ENCODE measurements at regions not wholly inside any gene's neighbourhood (a gene's known extent, or its start where the extent isn't known, plus 50 kb on each side); places are given as distances from the start of the nearest gene placed in this dataset.

DNA sequence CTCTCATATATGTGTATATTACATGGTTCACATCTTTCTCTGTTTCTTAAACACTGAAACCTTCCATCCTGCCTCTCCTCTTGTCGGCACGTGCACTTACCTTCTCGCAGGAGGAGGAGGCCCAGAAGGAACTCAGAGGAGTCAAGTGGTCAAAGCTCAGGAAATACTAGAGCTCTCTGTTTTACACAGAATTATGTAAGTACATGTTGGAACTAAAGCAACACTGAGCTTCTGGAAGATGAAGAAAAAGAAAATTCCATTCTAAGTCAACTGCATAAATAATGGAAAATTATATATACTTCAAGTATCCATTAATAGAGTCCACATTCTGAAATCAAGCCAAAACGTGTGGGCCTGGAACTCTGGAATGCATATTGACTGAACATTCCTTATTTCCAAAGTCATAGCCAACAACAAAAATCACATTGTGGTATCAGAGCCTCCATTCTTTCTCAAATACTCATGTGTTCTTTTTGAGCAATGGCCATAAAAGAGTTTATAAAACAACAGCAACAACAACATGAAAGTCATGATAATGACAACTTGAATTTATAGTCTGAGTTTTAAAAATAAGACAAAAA is 121.5 kb upstream of the RAI14 start:
- H3K4me3 ChIP-seq: no peak overlapping the region
- TF ChIP-seq, protein P1, sequence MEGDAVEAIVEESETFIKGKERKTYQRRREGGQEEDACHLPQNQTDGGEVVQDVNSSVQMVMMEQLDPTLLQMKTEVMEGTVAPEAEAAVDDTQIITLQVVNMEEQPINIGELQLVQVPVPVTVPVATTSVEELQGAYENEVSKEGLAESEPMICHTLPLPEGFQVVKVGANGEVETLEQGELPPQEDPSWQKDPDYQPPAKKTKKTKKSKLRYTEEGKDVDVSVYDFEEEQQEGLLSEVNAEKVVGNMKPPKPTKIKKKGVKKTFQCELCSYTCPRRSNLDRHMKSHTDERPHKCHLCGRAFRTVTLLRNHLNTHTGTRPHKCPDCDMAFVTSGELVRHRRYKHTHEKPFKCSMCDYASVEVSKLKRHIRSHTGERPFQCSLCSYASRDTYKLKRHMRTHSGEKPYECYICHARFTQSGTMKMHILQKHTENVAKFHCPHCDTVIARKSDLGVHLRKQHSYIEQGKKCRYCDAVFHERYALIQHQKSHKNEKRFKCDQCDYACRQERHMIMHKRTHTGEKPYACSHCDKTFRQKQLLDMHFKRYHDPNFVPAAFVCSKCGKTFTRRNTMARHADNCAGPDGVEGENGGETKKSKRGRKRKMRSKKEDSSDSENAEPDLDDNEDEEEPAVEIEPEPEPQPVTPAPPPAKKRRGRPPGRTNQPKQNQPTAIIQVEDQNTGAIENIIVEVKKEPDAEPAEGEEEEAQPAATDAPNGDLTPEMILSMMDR (IDR thresholded peaks at IDR 0.05): no peak
- TF ChIP-seq POLR2AphosphoS5 (IDR thresholded peaks at IDR 0.05): no peak
- TF ChIP-seq EP300 (IDR thresholded peaks at IDR 0.05): no peak
- no peak for TF ChIP-seq POLR2A (IDR thresholded peaks at IDR 0.05)
- no peak for DNase-seq (ENCODE audit: low spot score in 2 of 2)
- H3K27me3 ChIP-seq: no peaks in the 10 kb centered on the region
- H3K4me1 ChIP-seq: no peaks in the 10 kb centered on the region
- H3K36me3 ChIP-seq: no peaks in the 10 kb centered on the region
- no peak overlapping the region for H3K27ac ChIP-seq
- WGBS: 72% methylated on average over 4 of the region's 4 CpGs
- H3K9me3 ChIP-seq: no peaks in the 10 kb centered on the region

DNA sequence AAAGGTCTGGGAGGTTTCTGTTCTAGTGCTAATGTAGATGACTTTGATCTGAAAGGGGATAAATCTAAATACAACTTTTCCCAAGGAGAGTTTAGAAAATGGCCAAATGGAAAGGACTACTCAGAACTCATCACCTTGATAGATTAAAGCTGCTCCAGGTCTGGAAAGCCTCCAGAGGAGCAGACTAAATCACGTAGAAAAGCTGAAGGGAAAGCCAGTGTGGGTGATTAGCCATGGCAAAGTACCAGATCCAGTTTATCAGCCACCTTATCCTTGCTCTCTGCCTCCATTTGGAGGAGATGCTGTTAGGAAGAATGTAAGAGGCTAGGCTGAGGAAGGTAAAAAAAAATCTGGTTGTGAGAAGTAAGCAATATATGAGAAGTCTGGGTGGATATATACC is 120.7 kb upstream of the RAI14 start:
- Histone ChIP-seq H3K27ac (no peak overlapping the region), H3K27me3 (no peaks in the 10 kb centered on the region), H3K4me3 (no peak overlapping the region), H3K36me3 (no peaks in the 10 kb centered on the region), H3K4me1 (no peaks in the 10 kb centered on the region), H3K9me3 (no peaks in the 10 kb centered on the region)
- DNase-seq (ENCODE audit: low spot score in 2 of 2): no peak
- 50% methylated on average over 1 of the region's 1 CpG for WGBS
- no peak for TF ChIP-seq EP300 (IDR thresholded peaks at IDR 0.05)
- TF ChIP-seq POLR2AphosphoS5 (IDR thresholded peaks at IDR 0.05): no peak
- TF ChIP-seq, protein P1 (IDR thresholded peaks at IDR 0.05): no peak
- TF ChIP-seq POLR2A (IDR thresholded peaks at IDR 0.05): no peak

DNA sequence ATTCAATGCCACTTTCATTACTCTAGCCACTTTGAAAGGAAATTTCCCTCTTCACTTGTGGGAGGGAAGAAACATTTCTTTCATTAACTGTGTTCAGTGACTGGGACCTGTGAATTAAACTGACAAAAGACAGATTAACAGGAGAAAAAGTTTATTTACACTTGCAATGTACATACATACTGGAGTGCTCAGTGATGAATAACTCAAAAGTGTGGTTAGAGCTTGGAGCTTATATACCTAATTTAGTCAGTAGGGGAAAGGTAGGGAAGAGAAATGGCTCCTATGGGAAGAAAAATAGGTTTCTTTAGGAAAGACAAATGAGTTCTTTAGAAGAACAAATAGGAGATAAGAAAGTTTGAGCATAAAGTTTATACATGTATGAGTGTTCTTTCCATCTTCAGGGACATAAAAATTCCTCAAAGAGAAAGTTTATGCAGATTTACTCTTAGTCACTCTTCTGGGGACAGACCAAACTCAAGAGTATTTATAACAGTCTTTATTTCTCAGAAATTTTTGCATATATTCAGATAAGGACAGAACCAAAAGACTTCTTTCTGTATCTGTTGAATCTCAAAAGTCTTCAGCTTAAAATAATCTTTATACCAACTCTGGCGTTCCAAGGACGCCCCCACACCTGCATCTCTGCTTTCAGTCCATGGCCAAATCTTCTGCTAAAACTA is 120.0 kb upstream of the RAI14 start:
- Histone ChIP-seq H3K4me3 (no peak overlapping the region), H3K27me3 (peaks cover 1% of the 10 kb centered on the region), H3K27ac (no peak overlapping the region), H3K9me3 (no peaks in the 10 kb centered on the region), H3K4me1 (no peaks in the 10 kb centered on the region), H3K36me3 (no peaks in the 10 kb centered on the region)
- WGBS: 65% methylated on average over 2 of the region's 2 CpGs
- TF ChIP-seq EP300 (IDR thresholded peaks at IDR 0.05): no peak
- no peak for TF ChIP-seq POLR2AphosphoS5 (IDR thresholded peaks at IDR 0.05)
- TF ChIP-seq, protein P1 (IDR thresholded peaks at IDR 0.05): no peak
- no peak for TF ChIP-seq POLR2A (IDR thresholded peaks at IDR 0.05)
- no peak for DNase-seq (ENCODE audit: low spot score in 2 of 2)

DNA sequence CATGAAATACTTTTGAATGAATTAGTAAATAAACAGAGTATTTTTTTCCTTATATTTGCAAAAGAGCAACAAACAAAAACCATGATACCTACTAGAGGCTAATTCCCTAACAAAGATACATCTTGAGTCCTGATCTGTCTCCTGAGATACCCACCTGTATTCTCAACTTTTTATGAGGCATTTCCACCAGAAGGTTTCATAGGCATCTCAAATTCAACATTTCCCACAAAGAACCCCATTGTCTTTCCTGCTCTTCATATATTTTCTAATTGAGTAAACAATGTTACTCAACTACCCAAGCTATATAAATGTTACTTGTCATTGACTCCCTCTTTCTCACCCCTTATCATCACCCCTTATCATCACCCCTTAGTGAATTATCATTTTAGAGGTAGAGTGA is 119.4 kb upstream of the RAI14 start:
- H3K27ac ChIP-seq: no peak overlapping the region
- H3K4me1 ChIP-seq: no peaks in the 10 kb centered on the region
- peaks cover 3% of the 10 kb centered on the region for H3K27me3 ChIP-seq
- H3K4me3 ChIP-seq: no peak overlapping the region
- TF ChIP-seq, protein P1 (IDR thresholded peaks at IDR 0.05): no peak
- TF ChIP-seq EP300 (IDR thresholded peaks at IDR 0.05): no peak
- no peak for TF ChIP-seq POLR2AphosphoS5 (IDR thresholded peaks at IDR 0.05)
- TF ChIP-seq POLR2A (IDR thresholded peaks at IDR 0.05): no peak
- no peaks in the 10 kb centered on the region for H3K36me3 ChIP-seq
- no peak for DNase-seq (ENCODE audit: low spot score in 2 of 2)
- H3K9me3 ChIP-seq: no peaks in the 10 kb centered on the region

DNA sequence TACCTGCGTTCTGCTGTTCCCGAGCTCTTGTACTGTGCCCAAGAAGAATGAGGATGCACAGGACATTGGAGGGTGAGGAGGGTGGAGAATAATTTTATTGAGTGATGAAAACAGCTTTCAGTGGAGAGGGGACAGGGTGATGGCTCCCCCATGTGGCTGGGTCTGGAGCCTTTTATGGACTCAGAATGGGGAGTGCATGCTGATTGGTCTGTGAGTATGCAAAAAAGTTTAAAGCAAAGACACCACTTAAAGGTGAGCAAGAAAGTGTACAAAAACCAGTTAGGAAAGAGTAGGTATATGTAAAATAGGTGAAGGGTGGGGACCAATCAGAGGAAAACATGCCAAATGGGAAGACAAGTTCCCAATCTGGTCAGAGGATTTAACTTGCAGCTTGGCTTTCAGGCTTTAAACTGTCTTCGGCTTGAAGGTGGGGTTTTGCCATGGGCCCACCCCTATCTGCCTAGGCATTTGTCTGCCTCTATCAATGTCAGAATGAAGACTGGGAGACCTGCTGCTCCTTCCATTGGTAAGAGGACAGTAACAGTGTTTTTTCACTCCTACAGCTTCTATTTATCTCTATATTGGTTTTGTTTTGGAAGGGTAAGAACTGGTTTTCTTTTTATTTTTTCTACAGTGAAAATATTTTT is 118.0 kb upstream of the RAI14 start:
- peaks cover 3% of the 10 kb centered on the region for H3K27me3 ChIP-seq
- TF ChIP-seq, protein P1 (IDR thresholded peaks at IDR 0.05): peak in 1 of 2 donors; percentile 16
- no peak for TF ChIP-seq POLR2AphosphoS5 (IDR thresholded peaks at IDR 0.05)
- no peak for DNase-seq (ENCODE audit: low spot score in 2 of 2)
- H3K27ac ChIP-seq: no peak overlapping the region
- no peak overlapping the region for H3K4me3 ChIP-seq
- no peaks in the 10 kb centered on the region for H3K4me1 ChIP-seq
- WGBS: 92% methylated on average over 3 of the region's 3 CpGs
- no peaks in the 10 kb centered on the region for H3K36me3 ChIP-seq
- H3K9me3 ChIP-seq: no peaks in the 10 kb centered on the region

Data from suprapubic skin (tissue), 4 donors.